GM23338 (cell line): ENCODE measurements at regions not wholly inside any gene's neighbourhood (a gene's known extent, or its start where the extent isn't known, plus 50 kb on each side); places are given as distances from the start of the nearest gene placed in this dataset.

Experiments
- ATAC-seq: fragments of 200-7000 bp; cut with Tn5 transposase; 3 replicates; pipeline ENCODE4 v1.9.1; 2020
- DNase-seq: peaks from one replicate; pipeline ENCODE4 v3.0.0-alpha.2; 2015; ENCODE audit warnings: low spot score
- H2AFZ ChIP-seq: fragments of 200-600 bp; sonication (generic); 2 replicates; pipeline ENCODE4 v1.8.0; 2016; ENCODE audit warnings: antibody characterized with exemption, mild to moderate bottlenecking, moderate library complexity
- H3F3A ChIP-seq: fragments of 200-600 bp; sonication (generic); replicated peaks from 2 replicates; pipeline ENCODE4 v1.8.0; 2017; ENCODE audit warnings: antibody characterized with exemption, mixed run types, low read depth
- H3K27ac ChIP-seq: fragments of 200-600 bp; sonication (generic); 2 replicates; pipeline ENCODE4 v1.6.1; 2016; ENCODE audit warnings: low read depth
- H3K27me3 ChIP-seq: fragments of 200-600 bp; sonication (generic); 2 replicates; pipeline ENCODE4 v1.8.0; 2016; ENCODE audit warnings: mild to moderate bottlenecking, mixed run types, moderate library complexity; ENCODE audit not compliant: insufficient read depth
- H3K36me3 ChIP-seq: fragments of 200-600 bp; sonication (generic); 2 replicates; pipeline ENCODE4 v1.8.0; 2016; ENCODE audit warnings: mild to moderate bottlenecking; ENCODE audit not compliant: insufficient read depth
- H3K4me1 ChIP-seq: fragments of 200-600 bp; sonication (generic); 2 replicates; pipeline ENCODE4 v1.8.0; 2016; ENCODE audit warnings: mild to moderate bottlenecking, moderate library complexity; ENCODE audit not compliant: insufficient read depth
- H3K4me2 ChIP-seq: fragments of 200-600 bp; sonication (generic); 2 replicates; pipeline ENCODE4 v1.7.1; 2017; ENCODE audit warnings: mixed run types
- H3K4me3 ChIP-seq: fragments of 200-600 bp; sonication (generic); 2 replicates; pipeline ENCODE4 v1.6.1; 2016; ENCODE audit warnings: mixed run types
- H3K79me2 ChIP-seq: fragments of 200-600 bp; sonication (generic); replicated peaks from 2 replicates; pipeline ENCODE4 v1.8.0; 2017; ENCODE audit warnings: mild to moderate bottlenecking; ENCODE audit not compliant: insufficient read depth
- H3K9me2 ChIP-seq: fragments of 200-600 bp; sonication (generic); 2 replicates; pipeline ENCODE4 v1.8.0; 2017; ENCODE audit not compliant: insufficient read depth
- H4K20me1 ChIP-seq: fragments of 200-600 bp; sonication (generic); replicated peaks from 2 replicates; pipeline ENCODE4 v1.8.0; 2017; ENCODE audit warnings: mild to moderate bottlenecking; ENCODE audit not compliant: insufficient read depth
- H3K27ac Mint-ChIP-seq: 2 replicates; pipeline ENCODE4 v1.8.0; 2020; ENCODE audit warnings: inconsistent platforms, mild to moderate bottlenecking, moderate library complexity, mixed read lengths
- H3K27me3 Mint-ChIP-seq: 3 replicates; pipeline ENCODE4 v1.8.0; 2022; ENCODE audit warnings: low read depth, mild to moderate bottlenecking, moderate library complexity, mixed read lengths, inconsistent platforms; ENCODE audit not compliant: insufficient read depth, poor library complexity
- H3K36me3 Mint-ChIP-seq: 3 replicates; pipeline ENCODE4 v1.8.0; 2021; ENCODE audit warnings: low read depth, mild to moderate bottlenecking, inconsistent platforms, moderate library complexity, mixed read lengths
- H3K4me1 Mint-ChIP-seq: 3 replicates; pipeline ENCODE4 v1.8.0; 2020; ENCODE audit warnings: mild to moderate bottlenecking, inconsistent platforms, mixed read lengths
- H3K4me3 Mint-ChIP-seq: 3 replicates; pipeline ENCODE4 v1.8.0; 2021; ENCODE audit warnings: moderate library complexity, mild to moderate bottlenecking, inconsistent platforms, mixed read lengths
- H3K9me3 Mint-ChIP-seq: 3 replicates; pipeline ENCODE4 v1.8.0; 2020; ENCODE audit warnings: moderate library complexity, mild to moderate bottlenecking, inconsistent platforms, mixed read lengths
- CTCF ChIP-seq, 2 experiments: fragments of 200-600 bp in 1 of 2; sonication (generic) in 1 of 2; conservative IDR thresholded peaks; 2 replicates each; pipeline versions ENCODE4 v1.5.1 to v1.6.1; 2016 to 2017; ENCODE audit warnings: antibody characterized with exemption in 2 of 2, low read depth in 2 of 2, mild to moderate bottlenecking in 2 of 2, moderate library complexity in 1 of 2
- REST ChIP-seq: IDR thresholded peaks from one replicate; pipeline ENCODE4 v1.6.1; 2018; ENCODE audit warnings: antibody characterized with exemption; ENCODE audit not compliant: unreplicated experiment
- STAT1 ChIP-seq: IDR thresholded peaks from one replicate; pipeline ENCODE4 v1.6.1; 2016; ENCODE audit warnings: antibody characterized with exemption; ENCODE audit not compliant: unreplicated experiment
- ZNF331 ChIP-seq: fragments of 250-450 bp; sonication (Bioruptor Pico); IDR thresholded peaks from 2 replicates; pipeline ENCODE4 v1.5.0; 2020; ENCODE audit warnings: low read depth, mild to moderate bottlenecking, moderate library complexity

GRCh38 chr4:44872246-44872645, 145.9 kb upstream of the GNPDA2 start (continued):
- TF ChIP-seq REST = no peak

- DNase-seq (no peak), ATAC-seq (no peak)
- H4K20me1 ChIP-seq = no peaks in the 10 kb centered on the region
- Mint-ChIP-seq H3K4me3 (no peak overlapping the region), H3K36me3 (no peaks in the 10 kb centered on the region), H3K9me3 (no peaks in the 10 kb centered on the region; the same call in 1 of the 3 replicates), H3K27ac (no peak overlapping the region), H3K4me1 (peaks cover 11% of the 10 kb centered on the region), H3K27me3 (peaks cover 5% of the 10 kb centered on the region)
- H3K4me2 ChIP-seq = no peak overlapping the region
- H3K9me2 ChIP-seq = peaks cover 6% of the 10 kb centered on the region; the same call in 1 of the 2 replicates
- no peaks in the 10 kb centered on the region for H3F3A ChIP-seq
- H3K36me3 ChIP-seq = no peaks in the 10 kb centered on the region
- no peak for TF ChIP-seq CTCF (conservative IDR thresholded peaks at IDR 0.05; ENCODE audit: low read depth in 2 of 2)
- no peak for TF ChIP-seq STAT1
- no peak for TF ChIP-seq ZNF331 (CRISPR knock-in tag)
- no peak for TF ChIP-seq REST
- H3K4me1 ChIP-seq = peaks cover 8% of the 10 kb centered on the region
- no peaks in the 10 kb centered on the region for H3K27me3 ChIP-seq
- H3K27ac ChIP-seq = no peak overlapping the region
- no peaks in the 10 kb centered on the region for H3K79me2 ChIP-seq
- no peak overlapping the region for H3K4me3 ChIP-seq
- 0 out of 2 replicates have a peak overlapping the region, but pooled peaks have one; percentile 39 for H2AFZ ChIP-seq
These were observed 144.8 kb upstream of the GNPDA2 start for GRCh38 chr4:44871133-44871532.
